CD4-positive, alpha-beta T cell treated with Interleukin-6 for 4 hours (primary cell): ENCODE measurements at regions not wholly inside any gene's neighbourhood (a gene's known extent, or its start where the extent isn't known, plus 50 kb on each side); places are given as distances from the start of the nearest gene placed in this dataset.
"Not testable (repeated sequence)": the region's sequence is repeated elsewhere in the genome, so short reads cannot be mapped to it uniquely, and the experiment has no call there.

ENCODE experiments used
- DNase-seq: peaks from one replicate; pipeline ENCODE4 v3.0.0-alpha.2; 2020; ENCODE audit warnings: mixed read lengths

DNA sequence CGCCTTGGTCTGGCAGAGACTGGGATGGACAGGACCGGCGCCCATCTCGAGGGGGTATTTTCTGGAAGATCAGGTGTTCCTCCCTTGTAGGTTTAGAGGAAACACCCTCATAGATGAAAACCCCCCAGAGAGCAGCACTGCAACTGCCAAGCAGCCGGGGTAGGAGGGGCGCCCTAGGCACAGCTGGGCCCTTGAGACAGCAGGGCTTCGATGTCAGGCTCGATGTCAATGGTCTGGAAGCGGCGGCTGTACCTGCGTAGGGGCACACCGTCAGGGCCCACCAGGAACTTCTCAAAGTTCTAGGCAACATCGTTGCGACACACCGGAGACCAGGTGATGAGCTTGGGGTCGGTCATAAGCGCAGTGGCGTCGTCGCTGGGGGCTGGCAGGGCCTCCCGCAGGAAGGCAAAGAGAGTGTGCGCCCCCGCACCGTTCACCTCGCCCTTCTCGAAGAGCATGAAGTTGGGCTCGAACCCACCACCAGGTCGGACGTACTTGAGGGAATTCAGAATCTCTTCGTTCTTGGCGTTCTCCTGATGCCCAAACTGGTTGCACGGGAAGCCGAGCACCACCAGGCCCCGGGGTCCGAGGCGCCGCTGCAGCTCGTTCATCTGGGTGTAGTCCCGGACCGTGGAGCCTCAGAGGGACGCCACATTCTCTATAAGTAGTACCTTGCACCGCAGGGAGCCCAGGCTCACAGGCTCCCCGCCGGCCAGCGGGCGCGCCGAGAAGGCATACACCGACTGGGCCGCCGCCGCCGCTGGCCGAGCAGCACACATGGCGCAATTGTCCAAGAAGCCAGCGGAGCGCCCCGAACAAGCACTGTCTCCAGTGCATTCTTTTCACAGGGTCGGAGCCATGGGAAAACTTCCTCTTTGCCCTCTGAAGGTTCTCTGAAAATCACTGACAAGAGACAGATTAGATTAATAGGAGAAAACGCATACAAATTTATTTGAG lies 59.0 kb upstream of the ATXN3L start:
- not testable (repeated sequence) for DNase-seq

DNA sequence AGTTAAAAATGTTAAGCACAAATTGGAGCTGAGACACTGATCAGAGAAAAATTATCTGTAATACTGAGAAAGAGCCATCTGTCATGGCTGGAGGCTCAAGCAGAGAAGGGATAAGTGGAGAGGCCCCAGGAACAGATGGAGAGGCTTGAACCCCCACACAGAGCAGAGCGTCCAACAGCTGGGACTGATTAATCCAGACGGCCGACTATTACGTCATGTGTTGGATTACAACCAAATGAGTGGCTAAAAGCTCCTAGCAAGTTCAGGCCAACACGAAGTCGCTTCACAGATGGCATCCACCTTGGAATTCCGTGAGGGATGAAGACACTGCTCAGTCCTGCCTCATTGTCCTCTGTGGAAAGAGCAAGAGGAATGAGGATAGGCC lies 57.7 kb upstream of the ATXN3L start:
- DNase-seq = no peak

GRCh38 chrX:13376857-13377549 lies 57.1 kb upstream of the ATXN3L start:
- DNase-seq = no peak

DNA sequence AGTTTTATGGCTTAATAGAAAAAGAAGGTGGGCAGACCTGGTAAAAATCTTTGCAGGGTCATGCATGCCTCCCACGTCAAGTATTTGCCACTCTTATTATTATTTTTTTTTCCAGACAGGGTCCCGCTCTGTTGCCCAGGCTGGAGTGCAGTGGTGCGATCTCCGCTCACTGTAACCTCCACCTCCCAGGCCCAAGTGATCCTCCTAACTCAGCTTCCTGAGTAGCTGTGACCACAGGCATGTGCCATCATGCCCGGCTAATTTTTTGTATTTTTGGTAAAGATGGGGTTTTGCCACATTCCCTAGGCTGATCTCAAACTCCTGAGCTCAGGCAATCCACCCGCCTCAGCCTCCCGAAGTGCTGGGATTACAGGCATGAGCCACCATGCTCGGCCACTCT lies 55.7 kb upstream of the ATXN3L start:
- not testable (repeated sequence) for DNase-seq

GRCh38 chrX:13374364-13374763 lies 54.5 kb upstream of the ATXN3L start:
- no peak for DNase-seq

- no peak for DNase-seq
These were observed 53.8 kb upstream of the ATXN3L start for GRCh38 chrX:13373431-13374187.

DNA sequence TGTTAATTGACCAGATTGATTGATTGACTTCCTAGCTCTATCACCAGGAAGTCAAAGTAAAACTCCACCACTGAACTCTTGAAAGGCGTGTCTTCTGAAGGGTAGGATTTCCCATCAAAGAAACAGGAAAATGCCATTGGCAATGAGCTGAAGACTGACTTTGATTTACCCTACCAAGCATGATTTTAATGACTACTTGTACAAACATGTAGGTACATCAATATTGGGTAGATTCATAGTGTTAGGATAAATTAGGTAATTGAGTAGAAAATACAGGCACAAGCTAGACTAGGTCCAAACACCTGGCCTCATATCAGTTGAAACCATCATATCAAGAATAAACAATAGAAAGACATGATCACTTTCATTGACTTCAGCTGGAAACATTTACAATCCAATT lies 53.2 kb upstream of the ATXN3L start:
- DNase-seq = no peak

- DNase-seq = no peak
These were observed 52.5 kb upstream of the ATXN3L start for GRCh38 chrX:13372203-13372980.

GRCh38 chrX:13371186-13371585 lies 51.3 kb upstream of the ATXN3L start:
- no peak for DNase-seq

DNA sequence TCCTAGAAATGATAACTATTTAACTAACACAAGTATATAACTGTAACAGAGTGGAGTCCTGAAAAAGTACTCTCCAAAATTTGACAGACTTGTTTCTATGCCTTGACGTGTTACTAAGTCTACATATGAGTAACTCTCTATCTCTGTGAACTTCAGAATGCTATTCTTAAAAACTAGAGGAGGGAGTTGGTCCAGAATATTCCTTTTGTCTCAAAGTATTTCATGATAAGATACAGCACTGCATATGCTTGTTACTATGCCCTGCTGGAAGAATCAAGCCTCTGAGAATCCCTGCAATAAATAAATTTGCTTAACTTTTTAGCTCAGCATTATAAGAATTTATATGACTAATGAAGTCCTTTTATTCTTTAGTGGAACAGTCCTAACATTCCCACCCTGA lies 50.9 kb upstream of the ATXN3L start:
- DNase-seq = no peak
